Natural killer cell (primary cell): ENCODE measurements at regions not wholly inside any gene's neighbourhood (a gene's known extent, or its start where the extent isn't known, plus 50 kb on each side); places are given as distances from the start of the nearest gene placed in this dataset.

Experiments used
- ATAC-seq, 3 donors: fragments of 150-1000 bp in 2 of 3; fragments of 200-7000 bp in 1 of 3; cut with Tn5 transposase; 1 replicate in 1 of 3; 2 replicates in 2 of 3; pipeline ENCODE4 v1.10.0; 2021; ENCODE audit warnings: mild to moderate bottlenecking in 2 of 3, moderate library complexity in 2 of 3
- DNase-seq, 2 donors: peaks; one replicate each; pipeline versions ENCODE4 v3.0.0 to v3.0.0-alpha.2; 2013 to 2021; ENCODE audit warnings: mixed read lengths in 1 of 2
- H3K27ac ChIP-seq: one replicate; pipeline ENCODE4 v1.5.1; 2013; ENCODE audit warnings: mild to moderate bottlenecking, low read length
- H3K27me3 ChIP-seq: one replicate; pipeline ENCODE4 v1.6.1; 2013; ENCODE audit warnings: low read length; ENCODE audit not compliant: control insufficient read depth, insufficient read depth
- H3K36me3 ChIP-seq: one replicate; pipeline ENCODE4 v1.6.1; 2013; ENCODE audit warnings: low read length; ENCODE audit not compliant: control insufficient read depth, insufficient read depth
- H3K4me1 ChIP-seq: one replicate; pipeline ENCODE4 v1.6.1; 2013; ENCODE audit warnings: low read length; ENCODE audit not compliant: control insufficient read depth, insufficient read depth
- H3K4me3 ChIP-seq: one replicate; pipeline ENCODE4 v1.5.1; 2013; ENCODE audit warnings: low read length
- H3K9me3 ChIP-seq: one replicate; pipeline ENCODE4 v1.6.1; 2013; ENCODE audit warnings: low read length; ENCODE audit not compliant: control insufficient read depth, insufficient read depth
- H3K27ac Mint-ChIP-seq, 2 donors: one replicate each; pipeline ENCODE4 v1.8.0; 2022; ENCODE audit warnings: mild to moderate bottlenecking in 2 of 2, mixed read lengths in 2 of 2, moderate library complexity in 1 of 2
- H3K27me3 Mint-ChIP-seq, 2 donors: one replicate each; pipeline ENCODE4 v1.8.0; 2022; ENCODE audit warnings: low read depth in 2 of 2, mixed read lengths in 2 of 2
- H3K36me3 Mint-ChIP-seq: one replicate; pipeline ENCODE4 v1.8.0; 2022; ENCODE audit warnings: mixed read lengths
- H3K4me1 Mint-ChIP-seq, 2 donors: one replicate each; pipeline ENCODE4 v1.8.0; 2022; ENCODE audit warnings: mixed read lengths in 2 of 2
- H3K4me3 Mint-ChIP-seq: one replicate; pipeline ENCODE4 v1.8.0; 2022; ENCODE audit warnings: mild to moderate bottlenecking, moderate library complexity, mixed read lengths
- H3K9me3 Mint-ChIP-seq, 2 donors: one replicate each; pipeline ENCODE4 v1.8.0; 2022; ENCODE audit warnings: mixed read lengths in 2 of 2
- WGBS: methylation state at CpG from one replicate; pipeline ENCODE4 v1.1.7; 2013; ENCODE audit warnings: missing lambda C conversion rate; ENCODE audit not compliant: insufficient coverage; 5-methylcytosine and 5-hydroxymethylcytosine counted together
- intact Hi-C: fragments of 100-400 bp; cut with micrococcal nuclease; formaldehyde crosslinking; loops from one replicate; pipeline ENCODE4 v1.14.2; 2022
- TF ChIP-seq, protein P1 (sequence below): fragments of 200-600 bp; IDR thresholded peaks from one replicate; pipeline ENCODE4 v1.8.0; 2022; ENCODE audit warnings: antibody characterized with exemption

DNA sequence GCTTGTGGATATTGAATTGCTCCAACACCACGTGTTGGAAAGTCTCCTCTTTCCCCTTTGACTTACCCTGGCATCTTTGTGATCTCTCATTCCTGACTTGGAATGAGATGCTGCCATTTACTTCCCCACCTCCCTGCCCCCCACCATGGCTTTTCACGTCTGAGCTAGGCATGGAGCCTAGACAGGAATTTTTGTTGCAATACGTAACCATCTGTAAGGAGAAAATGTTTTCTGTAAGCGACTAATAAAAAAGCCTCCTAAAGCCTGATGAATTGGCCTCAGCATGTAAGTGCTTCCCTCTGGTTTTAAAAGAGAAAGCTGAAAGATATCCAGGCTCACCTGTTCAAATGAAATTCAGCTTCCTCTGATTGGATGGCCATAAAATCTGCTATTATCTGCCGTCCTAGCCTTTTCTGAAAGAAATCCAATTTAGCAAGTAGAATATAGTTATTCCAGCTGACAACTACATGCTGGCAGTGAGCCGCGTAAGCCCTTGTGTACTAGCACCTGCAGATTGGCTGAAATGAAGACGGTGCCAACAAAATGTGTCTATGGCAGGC is 200.1 kb downstream of the NSG2 start:
- Mint-ChIP-seq H3K4me3 (no peak overlapping the region), H3K27me3 (no peaks in the 10 kb centered on the region), H3K9me3 (peaks cover 2 to 4% of the 10 kb centered on the region in 2 donors), H3K36me3 (no peaks in the 10 kb centered on the region), H3K27ac (no peak overlapping the region), H3K4me1 (no peaks in the 10 kb centered on the region)
- no peaks in the 10 kb centered on the region for H3K27me3 ChIP-seq
- TF ChIP-seq, protein P1, sequence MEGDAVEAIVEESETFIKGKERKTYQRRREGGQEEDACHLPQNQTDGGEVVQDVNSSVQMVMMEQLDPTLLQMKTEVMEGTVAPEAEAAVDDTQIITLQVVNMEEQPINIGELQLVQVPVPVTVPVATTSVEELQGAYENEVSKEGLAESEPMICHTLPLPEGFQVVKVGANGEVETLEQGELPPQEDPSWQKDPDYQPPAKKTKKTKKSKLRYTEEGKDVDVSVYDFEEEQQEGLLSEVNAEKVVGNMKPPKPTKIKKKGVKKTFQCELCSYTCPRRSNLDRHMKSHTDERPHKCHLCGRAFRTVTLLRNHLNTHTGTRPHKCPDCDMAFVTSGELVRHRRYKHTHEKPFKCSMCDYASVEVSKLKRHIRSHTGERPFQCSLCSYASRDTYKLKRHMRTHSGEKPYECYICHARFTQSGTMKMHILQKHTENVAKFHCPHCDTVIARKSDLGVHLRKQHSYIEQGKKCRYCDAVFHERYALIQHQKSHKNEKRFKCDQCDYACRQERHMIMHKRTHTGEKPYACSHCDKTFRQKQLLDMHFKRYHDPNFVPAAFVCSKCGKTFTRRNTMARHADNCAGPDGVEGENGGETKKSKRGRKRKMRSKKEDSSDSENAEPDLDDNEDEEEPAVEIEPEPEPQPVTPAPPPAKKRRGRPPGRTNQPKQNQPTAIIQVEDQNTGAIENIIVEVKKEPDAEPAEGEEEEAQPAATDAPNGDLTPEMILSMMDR: no peak
- H3K36me3 ChIP-seq: no peaks in the 10 kb centered on the region
- 87% methylated on average over 8 of the region's 8 CpGs for WGBS
- no peak overlapping the region for H3K4me3 ChIP-seq
- ATAC-seq: no peak
- no peak overlapping the region for H3K27ac ChIP-seq
- H3K9me3 ChIP-seq: no peaks in the 10 kb centered on the region
- no peak for DNase-seq
- intact Hi-C loops: no loop called here
- H3K4me1 ChIP-seq: no peaks in the 10 kb centered on the region

GRCh38 chr5:174246743-174247142 is 201.2 kb downstream of the NSG2 start:
- no peak overlapping the region for H3K4me3 Mint-ChIP-seq
- WGBS: no CpG with 5 or more reads among the region's 1 CpG
- ATAC-seq: no peak
- H3K27me3 ChIP-seq: no peaks in the 10 kb centered on the region
- H3K27me3 Mint-ChIP-seq: no peaks in the 10 kb centered on the region
- H3K36me3 Mint-ChIP-seq: no peaks in the 10 kb centered on the region
- intact Hi-C loops: no loop called here
- peaks cover 2 to 4% of the 10 kb centered on the region in 2 donors for H3K9me3 Mint-ChIP-seq
- H3K36me3 ChIP-seq: no peaks in the 10 kb centered on the region
- no peak for DNase-seq
- no peak overlapping the region for H3K27ac ChIP-seq
- no peaks in the 10 kb centered on the region for H3K4me1 Mint-ChIP-seq
- TF ChIP-seq, protein P1: no peak
- no peak overlapping the region for H3K27ac Mint-ChIP-seq
- no peak overlapping the region for H3K4me3 ChIP-seq
- no peaks in the 10 kb centered on the region for H3K9me3 ChIP-seq
- H3K4me1 ChIP-seq: no peaks in the 10 kb centered on the region

DNA sequence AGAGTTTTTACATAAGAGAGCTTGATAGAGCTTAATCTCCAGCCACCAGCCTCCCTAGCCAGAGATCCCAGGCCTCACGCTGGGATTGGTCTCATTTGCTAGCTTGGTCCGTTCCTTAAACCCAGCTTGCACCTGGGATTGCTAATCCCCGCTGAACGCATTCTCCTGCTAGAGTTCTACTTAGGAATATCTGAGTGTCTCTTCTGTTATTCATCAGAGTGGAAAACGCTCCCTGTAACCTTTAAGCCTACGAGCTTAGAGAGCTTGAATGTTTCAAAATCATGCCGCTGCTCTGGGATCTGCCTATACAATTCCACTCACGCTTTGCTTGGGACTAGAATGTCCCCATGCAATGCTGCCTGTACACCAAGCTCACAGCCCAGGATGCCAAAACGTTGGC is 201.8 kb downstream of the NSG2 start:
- no peak overlapping the region for H3K4me3 Mint-ChIP-seq
- no peaks in the 10 kb centered on the region for H3K27me3 Mint-ChIP-seq
- no peak for DNase-seq
- H3K4me3 ChIP-seq: no peak overlapping the region
- peaks cover 2 to 4% of the 10 kb centered on the region in 2 donors for H3K9me3 Mint-ChIP-seq
- H3K4me1 Mint-ChIP-seq: no peaks in the 10 kb centered on the region
- no peak for ATAC-seq
- H3K27ac Mint-ChIP-seq: no peak overlapping the region
- TF ChIP-seq, protein P1: no peak
- H3K4me1 ChIP-seq: no peaks in the 10 kb centered on the region
- H3K27me3 ChIP-seq: no peaks in the 10 kb centered on the region
- H3K36me3 Mint-ChIP-seq: no peaks in the 10 kb centered on the region
- intact Hi-C loops: no loop called here
- no peak overlapping the region for H3K27ac ChIP-seq
- H3K9me3 ChIP-seq: no peaks in the 10 kb centered on the region
- 81% methylated on average over 9 of the region's 9 CpGs for WGBS
- no peaks in the 10 kb centered on the region for H3K36me3 ChIP-seq

DNA sequence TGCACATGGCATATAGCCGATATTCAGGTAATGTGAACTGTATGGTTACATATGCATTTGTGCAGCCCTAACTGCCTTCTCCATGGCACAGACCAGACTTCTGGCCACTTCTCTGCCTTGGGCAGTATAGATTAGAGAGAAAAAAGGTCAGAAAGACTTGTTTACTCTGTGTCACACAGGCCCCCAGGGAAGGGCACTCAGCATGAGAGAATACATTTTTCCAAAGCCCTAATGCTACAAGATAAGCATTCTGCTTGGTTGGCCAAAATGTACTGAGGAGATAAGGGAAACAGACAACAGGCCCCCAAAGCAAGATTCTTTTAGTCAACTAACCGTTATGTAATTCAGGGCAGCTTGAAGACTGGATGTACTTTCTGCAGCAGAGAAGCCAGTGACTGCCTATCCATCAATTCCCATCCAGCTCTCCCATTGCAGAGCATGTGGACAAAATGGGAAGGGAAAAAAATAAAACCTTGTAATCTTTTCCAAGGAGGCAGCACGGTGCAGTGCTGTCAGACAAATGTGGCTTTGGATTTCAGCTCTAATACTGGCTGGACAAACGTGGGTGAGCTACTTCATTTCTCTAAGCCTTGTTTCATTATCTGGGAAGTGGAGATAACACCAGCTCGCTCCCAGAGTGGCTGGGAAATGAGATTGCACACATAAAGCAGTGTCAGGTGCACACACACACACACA is 205.9 kb downstream of the NSG2 start:
- H3K36me3 Mint-ChIP-seq: no peaks in the 10 kb centered on the region
- no peak overlapping the region for H3K4me3 Mint-ChIP-seq
- no peak overlapping the region for H3K4me3 ChIP-seq
- H3K4me1 ChIP-seq: no peaks in the 10 kb centered on the region
- no peak overlapping the region for H3K27ac Mint-ChIP-seq
- no peaks in the 10 kb centered on the region for H3K27me3 Mint-ChIP-seq
- intact Hi-C loops: no loop called here
- no peak for ATAC-seq
- TF ChIP-seq, protein P1: no peak
- DNase-seq: no peak
- 67% methylated on average over 5 of the region's 5 CpGs for WGBS
- H3K36me3 ChIP-seq: no peaks in the 10 kb centered on the region
- H3K4me1 Mint-ChIP-seq: no peaks in the 10 kb centered on the region
- no peaks in the 10 kb centered on the region for H3K9me3 ChIP-seq
- H3K9me3 Mint-ChIP-seq: peaks cover 2% of the 10 kb centered on the region in 2 donors
- H3K27me3 ChIP-seq: no peaks in the 10 kb centered on the region
- H3K27ac ChIP-seq: no peak overlapping the region
